VCaP (cell line): ENCODE measurements at regions not wholly inside any gene's neighbourhood (a gene's known extent, or its start where the extent isn't known, plus 50 kb on each side); places are given as distances from the start of the nearest gene placed in this dataset.
A peak's percentile ranks its signal among the peaks of the same experiment; 100 is the strongest.

Experiments
- H3K27ac ChIP-seq: fragments of 450-650 bp; 2 replicates; pipeline ENCODE4 v1.5.1; 2017
- TF ChIP-seq, protein P1 (sequence below): fragments of 450-650 bp; conservative IDR thresholded peaks from 2 replicates; pipeline ENCODE4 v1.5.1; 2017; ENCODE audit warnings: mild to moderate bottlenecking, moderate library complexity

DNA sequence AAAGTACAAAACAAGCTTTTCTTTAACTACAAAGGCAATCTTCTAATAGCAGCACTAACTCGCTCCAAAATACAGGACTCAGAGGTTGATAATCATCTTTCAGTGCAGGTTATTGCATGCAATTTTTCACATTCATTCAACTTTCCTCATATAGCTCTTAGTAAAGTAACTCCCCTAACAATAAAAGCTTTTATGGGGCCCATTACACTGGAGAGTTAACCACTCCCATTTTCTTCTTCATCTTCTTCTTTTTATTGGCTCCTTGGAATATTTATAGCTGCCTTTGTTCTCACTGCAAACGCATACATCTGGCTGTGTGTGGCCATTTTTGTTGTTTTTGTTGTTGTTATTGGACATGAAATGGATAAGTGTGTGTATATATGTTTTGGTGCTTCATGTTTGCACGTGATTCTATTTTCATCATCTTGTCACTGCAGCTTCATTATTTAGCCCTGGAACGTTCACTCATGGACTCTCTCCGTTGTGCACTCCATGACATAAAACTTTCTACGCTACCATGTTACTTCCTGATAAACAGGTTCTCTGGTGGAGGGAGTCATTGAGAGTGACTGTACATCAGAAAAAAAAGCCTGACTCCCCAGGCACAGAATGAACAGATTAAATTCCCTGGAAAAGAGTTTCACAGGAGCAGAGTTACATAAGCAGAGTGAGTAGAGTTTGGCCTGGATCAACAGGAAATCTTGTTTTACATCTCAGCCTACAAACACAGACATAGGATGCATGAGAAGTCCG, 236.4 kb upstream of the SP4 start:
- TF ChIP-seq, protein P1, sequence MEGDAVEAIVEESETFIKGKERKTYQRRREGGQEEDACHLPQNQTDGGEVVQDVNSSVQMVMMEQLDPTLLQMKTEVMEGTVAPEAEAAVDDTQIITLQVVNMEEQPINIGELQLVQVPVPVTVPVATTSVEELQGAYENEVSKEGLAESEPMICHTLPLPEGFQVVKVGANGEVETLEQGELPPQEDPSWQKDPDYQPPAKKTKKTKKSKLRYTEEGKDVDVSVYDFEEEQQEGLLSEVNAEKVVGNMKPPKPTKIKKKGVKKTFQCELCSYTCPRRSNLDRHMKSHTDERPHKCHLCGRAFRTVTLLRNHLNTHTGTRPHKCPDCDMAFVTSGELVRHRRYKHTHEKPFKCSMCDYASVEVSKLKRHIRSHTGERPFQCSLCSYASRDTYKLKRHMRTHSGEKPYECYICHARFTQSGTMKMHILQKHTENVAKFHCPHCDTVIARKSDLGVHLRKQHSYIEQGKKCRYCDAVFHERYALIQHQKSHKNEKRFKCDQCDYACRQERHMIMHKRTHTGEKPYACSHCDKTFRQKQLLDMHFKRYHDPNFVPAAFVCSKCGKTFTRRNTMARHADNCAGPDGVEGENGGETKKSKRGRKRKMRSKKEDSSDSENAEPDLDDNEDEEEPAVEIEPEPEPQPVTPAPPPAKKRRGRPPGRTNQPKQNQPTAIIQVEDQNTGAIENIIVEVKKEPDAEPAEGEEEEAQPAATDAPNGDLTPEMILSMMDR: no peak
- no peak overlapping the region for H3K27ac ChIP-seq

DNA sequence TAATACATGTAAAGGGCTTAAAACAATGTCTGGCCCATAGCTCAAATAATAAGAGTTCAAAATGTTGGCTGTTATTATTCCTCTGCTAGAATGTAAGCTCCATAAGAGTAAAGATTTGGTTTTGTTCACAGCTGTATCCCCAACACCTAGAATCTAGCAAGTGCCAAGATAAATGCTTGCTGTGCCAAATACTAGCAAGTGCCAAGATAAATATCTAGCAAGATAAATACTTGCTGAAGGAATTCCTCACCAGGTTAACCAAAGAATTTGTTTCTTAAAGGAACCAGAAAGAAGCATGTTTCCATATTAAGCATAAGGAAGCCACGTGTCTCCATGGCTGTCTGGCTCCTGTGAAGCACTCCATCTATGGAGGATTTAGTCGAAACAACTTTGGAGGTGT, 235.2 kb upstream of the SP4 start:
- H3K27ac ChIP-seq: peak overlapping the region; percentile 34; the same call in 1 of the 2 replicates
- TF ChIP-seq, protein P1: no peak

DNA sequence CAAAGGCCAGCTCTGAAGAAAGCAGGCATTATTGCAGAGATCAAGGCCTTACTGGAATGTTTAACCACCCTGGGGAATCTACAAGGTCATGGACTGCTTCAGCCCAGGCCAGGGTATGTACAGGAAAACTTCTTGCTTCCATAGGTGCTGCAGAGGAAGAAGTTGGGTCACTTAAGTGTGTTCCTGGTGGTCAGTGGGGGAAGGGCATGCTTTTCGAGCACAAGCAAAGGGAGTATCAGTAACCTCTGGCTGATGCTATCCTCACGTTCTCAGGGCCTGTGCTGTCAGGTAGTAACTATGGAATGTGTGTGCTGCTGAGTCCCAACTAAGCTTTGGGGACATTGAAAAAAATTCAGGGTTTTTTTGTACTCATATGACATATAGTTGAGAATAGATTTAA, 234.0 kb upstream of the SP4 start:
- TF ChIP-seq, protein P1: no peak
- no peak overlapping the region for H3K27ac ChIP-seq

DNA sequence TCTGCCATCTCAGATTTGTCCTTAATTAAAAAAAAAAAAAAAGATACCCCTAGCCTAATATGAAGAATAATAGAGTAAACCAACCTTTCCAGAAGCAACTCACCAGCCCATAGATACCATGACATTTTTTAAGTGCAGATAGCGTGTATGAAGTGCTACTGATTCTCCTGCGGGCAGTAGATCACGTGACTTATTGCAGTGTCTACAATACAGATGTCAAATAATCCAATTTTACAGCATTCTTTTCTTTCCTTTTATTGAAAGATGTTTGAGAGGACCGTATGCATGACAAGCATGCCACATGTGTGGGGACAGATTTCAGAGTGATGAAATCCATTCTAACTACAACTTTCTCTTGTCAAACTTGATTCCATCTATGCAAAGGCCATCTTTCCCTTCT, 232.9 kb upstream of the SP4 start:
- no peak overlapping the region for H3K27ac ChIP-seq
- TF ChIP-seq, protein P1: no peak

DNA sequence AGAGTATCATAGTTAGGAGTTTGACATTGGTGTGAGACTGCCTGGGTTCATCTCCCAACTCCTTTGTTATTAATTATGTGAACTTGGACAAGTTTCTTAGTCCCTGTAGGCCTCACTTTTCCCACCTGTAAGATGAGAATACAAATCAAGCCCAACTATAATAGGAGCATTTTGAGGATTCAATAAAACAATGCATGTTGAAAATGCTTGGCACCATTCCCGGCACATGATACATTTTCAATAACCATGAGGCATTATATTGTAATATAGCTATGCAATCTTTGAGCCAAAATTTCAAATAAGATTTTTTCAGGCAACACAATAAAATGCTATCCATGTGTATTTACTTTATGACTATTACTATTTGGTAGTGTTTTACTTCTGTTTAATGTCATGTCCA, 229.0 kb upstream of the SP4 start:
- no peak overlapping the region for H3K27ac ChIP-seq
- TF ChIP-seq, protein P1: no peak

DNA sequence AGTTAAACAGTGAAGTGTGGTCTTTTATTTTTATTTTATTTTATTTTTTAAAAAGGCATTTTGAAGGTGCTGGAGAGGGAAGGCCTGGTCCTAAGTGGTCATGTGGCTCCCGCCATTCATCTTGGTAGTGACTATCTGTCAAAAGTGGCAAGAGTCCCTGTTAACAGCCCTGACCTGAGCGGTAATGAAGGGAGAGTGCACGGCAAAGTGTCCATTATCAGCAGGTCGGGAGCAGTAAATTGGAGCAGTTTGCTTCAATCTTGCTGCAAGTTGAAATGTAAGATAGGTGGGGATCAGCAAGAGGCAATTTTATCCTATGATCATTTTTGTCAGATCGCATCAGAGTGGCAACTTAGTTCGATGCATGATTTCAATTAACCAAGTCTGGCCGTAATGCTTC, 227.4 kb upstream of the SP4 start:
- TF ChIP-seq, protein P1: no peak
- H3K27ac ChIP-seq: no peak overlapping the region

DNA sequence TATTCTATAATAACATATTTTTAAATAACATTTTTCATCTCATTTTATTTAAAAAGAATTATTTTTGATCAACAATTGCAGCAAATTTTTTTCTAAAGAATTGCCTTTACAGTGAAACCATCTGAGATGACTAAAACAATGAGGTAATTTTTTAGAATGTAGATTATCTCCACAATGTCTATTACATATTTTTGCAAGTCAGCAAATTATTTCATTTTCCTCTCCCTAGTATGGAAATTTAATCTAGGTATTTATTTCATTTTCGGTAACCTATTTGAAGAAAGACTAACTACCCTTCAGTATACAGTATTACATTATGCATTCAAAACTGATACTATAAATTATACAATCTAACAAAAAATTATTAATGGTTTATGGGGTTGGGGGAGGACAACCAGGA, 213.2 kb upstream of the SP4 start:
- no peak overlapping the region for H3K27ac ChIP-seq
- TF ChIP-seq, protein P1: no peak
